Endodermal cell (in vitro differentiated cells): ENCODE measurements at regions not wholly inside any gene's neighbourhood (a gene's known extent, or its start where the extent isn't known, plus 50 kb on each side); places are given as distances from the start of the nearest gene placed in this dataset.
"Not testable (repeated sequence)": the region's sequence is repeated elsewhere in the genome, so short reads cannot be mapped to it uniquely, and the experiment has no call there.

Source experiments
- DNase-seq: peaks from one replicate; pipeline ENCODE4 v3.0.0-alpha.2; 2017
- H3K27ac ChIP-seq: 2 replicates; pipeline ENCODE4 v1.5.1; 2013; ENCODE audit warnings: mild to moderate bottlenecking, low read depth, low read length, moderate library complexity
- H3K27me3 ChIP-seq: 2 replicates; pipeline ENCODE4 v1.6.1; 2013; ENCODE audit warnings: mild to moderate bottlenecking, low read length, moderate library complexity; ENCODE audit not compliant: insufficient read depth, control insufficient read depth, poor library complexity, severe bottlenecking
- H3K36me3 ChIP-seq: 2 replicates; pipeline ENCODE4 v1.7.0; 2013; ENCODE audit warnings: mild to moderate bottlenecking, low read length, moderate library complexity; ENCODE audit not compliant: control insufficient read depth, insufficient read depth
- H3K4me1 ChIP-seq: one replicate; pipeline ENCODE4 v1.7.0; 2013; ENCODE audit warnings: low read length; ENCODE audit not compliant: control insufficient read depth, insufficient read depth
- H3K4me3 ChIP-seq: 2 replicates; pipeline ENCODE4 v1.5.1; 2013; ENCODE audit warnings: mild to moderate bottlenecking, low read length, moderate library complexity
- H3K9ac ChIP-seq: 2 replicates; pipeline ENCODE4 v1.6.1; 2013; ENCODE audit warnings: mild to moderate bottlenecking, low read length, moderate library complexity; ENCODE audit not compliant: poor library complexity, severe bottlenecking; ENCODE audit errors: extremely low read depth
- H3K9me3 ChIP-seq: 2 replicates; pipeline ENCODE4 v1.6.1; 2013; ENCODE audit warnings: mild to moderate bottlenecking, low read length, moderate library complexity; ENCODE audit not compliant: control insufficient read depth
- H3K27ac Mint-ChIP-seq: 2 replicates; pipeline ENCODE4 v1.8.0; 2020; ENCODE audit warnings: mixed read lengths
- H3K27me3 Mint-ChIP-seq: 2 replicates; pipeline ENCODE4 v1.8.0; 2021; ENCODE audit warnings: mild to moderate bottlenecking, mixed read lengths; ENCODE audit not compliant: insufficient read depth
- H3K36me3 Mint-ChIP-seq: 2 replicates; pipeline ENCODE4 v1.8.0; 2020; ENCODE audit warnings: low read depth, mixed read lengths
- H3K4me1 Mint-ChIP-seq: 2 replicates; pipeline ENCODE4 v1.8.0; 2020; ENCODE audit warnings: mixed read lengths
- H3K4me3 Mint-ChIP-seq: 2 replicates; pipeline ENCODE4 v1.8.0; 2020; ENCODE audit warnings: mild to moderate bottlenecking, moderate library complexity, mixed read lengths
- H3K9me3 Mint-ChIP-seq: 2 replicates; pipeline ENCODE4 v1.8.0; 2020; ENCODE audit warnings: mild to moderate bottlenecking, mixed read lengths
- WGBS, 2 experiments: methylation state at CpG; one replicate each; pipeline versions ENCODE4 v1.1.5 to v1.1.7; 2013; ENCODE audit warnings: missing lambda C conversion rate in 2 of 2, mixed read lengths in 1 of 2; ENCODE audit not compliant: insufficient coverage in 1 of 2, insufficient read length in 1 of 2; 5-methylcytosine and 5-hydroxymethylcytosine counted together
- TF ChIP-seq, protein P1 (sequence below): fragments of 200-600 bp; sonication (generic); conservative IDR thresholded peaks from 2 replicates; pipeline ENCODE4 v1.5.0; 2021; ENCODE audit warnings: antibody characterized with exemption, mild to moderate bottlenecking

DNA sequence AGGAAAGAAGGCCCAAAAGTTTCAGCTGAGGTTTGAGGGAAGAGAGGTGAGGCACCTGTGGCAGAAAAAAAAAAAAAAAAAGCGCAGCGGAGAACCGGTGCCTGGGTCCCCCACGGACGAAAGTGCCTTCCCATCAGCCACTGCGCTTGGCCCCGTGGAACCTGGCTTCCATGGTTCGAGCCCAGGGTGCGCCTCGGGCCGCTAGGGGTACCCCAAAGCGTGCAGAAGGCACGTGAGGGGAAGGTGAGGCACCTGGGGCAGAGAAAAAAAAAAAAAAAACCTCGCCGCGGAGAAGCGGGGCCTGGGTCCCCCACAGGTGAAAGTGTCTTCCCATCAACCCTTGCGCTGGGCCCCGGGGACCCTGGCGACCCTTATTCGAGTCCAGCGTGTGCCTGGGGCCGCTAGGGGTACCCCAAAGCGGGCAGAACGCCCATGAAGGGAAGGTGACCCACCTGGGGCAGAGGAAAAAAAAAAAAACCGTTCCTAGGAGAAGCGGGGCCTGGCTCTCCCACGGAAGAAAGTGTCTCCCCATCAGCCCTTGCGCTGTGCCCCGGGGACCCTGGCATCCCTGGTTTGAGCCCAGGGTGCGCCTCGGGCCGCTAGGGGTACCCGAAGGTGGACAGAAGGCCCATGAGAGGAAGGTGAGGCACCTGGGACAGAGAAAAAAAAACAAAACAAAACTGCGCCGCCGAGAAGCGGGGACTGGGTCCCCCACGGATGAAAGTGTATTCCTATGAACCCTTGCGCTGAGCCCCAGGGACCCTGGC lies 228.6 kb downstream of the CCDC74A start:
- no peak overlapping the region for H3K27ac ChIP-seq
- Mint-ChIP-seq H3K4me1 (no peaks in the 10 kb centered on the region), H3K4me3 (no peak overlapping the region), H3K9me3 (peaks cover 9% of the 10 kb centered on the region), H3K27ac (no peak overlapping the region), H3K27me3 (no peaks in the 10 kb centered on the region), H3K36me3 (no peaks in the 10 kb centered on the region)
- H3K36me3 ChIP-seq: no peaks in the 10 kb centered on the region
- no peaks in the 10 kb centered on the region for H3K9me3 ChIP-seq
- no peak for DNase-seq
- TF ChIP-seq, protein P1, sequence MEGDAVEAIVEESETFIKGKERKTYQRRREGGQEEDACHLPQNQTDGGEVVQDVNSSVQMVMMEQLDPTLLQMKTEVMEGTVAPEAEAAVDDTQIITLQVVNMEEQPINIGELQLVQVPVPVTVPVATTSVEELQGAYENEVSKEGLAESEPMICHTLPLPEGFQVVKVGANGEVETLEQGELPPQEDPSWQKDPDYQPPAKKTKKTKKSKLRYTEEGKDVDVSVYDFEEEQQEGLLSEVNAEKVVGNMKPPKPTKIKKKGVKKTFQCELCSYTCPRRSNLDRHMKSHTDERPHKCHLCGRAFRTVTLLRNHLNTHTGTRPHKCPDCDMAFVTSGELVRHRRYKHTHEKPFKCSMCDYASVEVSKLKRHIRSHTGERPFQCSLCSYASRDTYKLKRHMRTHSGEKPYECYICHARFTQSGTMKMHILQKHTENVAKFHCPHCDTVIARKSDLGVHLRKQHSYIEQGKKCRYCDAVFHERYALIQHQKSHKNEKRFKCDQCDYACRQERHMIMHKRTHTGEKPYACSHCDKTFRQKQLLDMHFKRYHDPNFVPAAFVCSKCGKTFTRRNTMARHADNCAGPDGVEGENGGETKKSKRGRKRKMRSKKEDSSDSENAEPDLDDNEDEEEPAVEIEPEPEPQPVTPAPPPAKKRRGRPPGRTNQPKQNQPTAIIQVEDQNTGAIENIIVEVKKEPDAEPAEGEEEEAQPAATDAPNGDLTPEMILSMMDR: no peak
- H3K9ac ChIP-seq: no peak overlapping the region
- H3K4me3 ChIP-seq: no peak overlapping the region
- no peaks in the 10 kb centered on the region for H3K27me3 ChIP-seq
- H3K4me1 ChIP-seq: no peaks in the 10 kb centered on the region
- WGBS, 2 experiments: 92 to 94% methylated on average over 17 to 40 of the region's 40 CpGs

DNA sequence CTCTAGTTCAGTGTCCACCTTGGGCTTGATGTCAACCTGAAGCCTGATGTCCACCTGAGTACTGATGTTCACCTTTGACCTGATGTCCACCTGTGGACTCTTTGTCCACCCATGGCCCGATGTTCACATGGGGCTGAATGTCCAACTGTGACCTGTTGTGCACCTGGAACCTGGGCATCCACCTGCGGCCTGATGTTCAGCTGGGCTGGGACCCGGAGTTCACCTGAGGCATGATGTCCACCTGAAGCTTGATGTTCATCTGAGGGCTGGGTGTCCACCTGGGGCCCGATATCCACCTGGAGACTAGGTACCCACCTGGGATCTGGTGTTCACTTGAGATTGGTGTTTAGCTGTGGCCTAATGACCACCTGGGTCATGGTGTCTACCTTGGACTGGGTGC lies 231.3 kb downstream of the CCDC74A start:
- H3K9ac ChIP-seq, H3K36me3 ChIP-seq, H3K4me3 ChIP-seq, DNase-seq, H3K9me3 Mint-ChIP-seq, H3K9me3 ChIP-seq, H3K36me3 Mint-ChIP-seq, H3K4me1 ChIP-seq, H3K4me3 Mint-ChIP-seq, H3K27ac ChIP-seq, H3K27me3 ChIP-seq, H3K4me1 Mint-ChIP-seq, H3K27ac Mint-ChIP-seq, H3K27me3 Mint-ChIP-seq: not testable (repeated sequence)
- 90 to 100% methylated on average over 3 to 4 of the region's 4 CpGs for WGBS, 2 experiments

DNA sequence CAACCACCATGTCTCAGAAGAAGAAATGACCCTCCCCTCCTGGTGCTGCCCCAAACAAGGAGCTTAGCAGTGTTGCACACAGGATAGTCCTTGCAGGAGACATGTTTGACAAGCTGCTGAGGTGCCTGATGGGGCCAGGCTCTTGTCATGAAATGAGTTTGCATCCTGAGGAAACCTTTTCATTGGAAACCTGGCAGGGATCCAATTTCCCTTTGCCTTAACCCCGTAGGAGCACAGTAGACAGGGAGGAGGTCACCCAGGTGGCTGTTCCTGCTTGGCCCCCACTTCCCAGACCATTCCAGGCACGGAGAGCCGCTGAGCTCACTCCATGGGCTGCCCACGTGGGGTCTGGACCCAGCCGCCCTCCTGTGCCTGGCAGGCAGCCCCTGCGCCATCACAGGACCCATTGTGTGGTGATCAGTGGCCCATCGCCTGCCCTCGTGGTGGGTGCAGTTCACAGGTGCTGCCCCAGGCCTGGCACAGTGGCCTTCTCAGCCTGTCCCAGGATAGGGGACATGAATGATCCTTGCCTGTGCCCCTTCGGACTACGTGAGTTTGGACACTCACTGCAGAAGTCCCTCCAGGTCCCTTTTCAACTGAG lies 247.4 kb downstream of the CCDC74A start:
- H3K27me3 Mint-ChIP-seq, H3K4me3 Mint-ChIP-seq, H3K36me3 ChIP-seq, H3K27ac Mint-ChIP-seq, DNase-seq, H3K27ac ChIP-seq, H3K4me3 ChIP-seq, H3K9me3 ChIP-seq, H3K4me1 ChIP-seq, H3K27me3 ChIP-seq, H3K9me3 Mint-ChIP-seq, H3K9ac ChIP-seq, H3K36me3 Mint-ChIP-seq, H3K4me1 Mint-ChIP-seq: not testable (repeated sequence)
- 71 to 85% methylated on average over 1 to 8 of the region's 10 CpGs for WGBS, 2 experiments

DNA sequence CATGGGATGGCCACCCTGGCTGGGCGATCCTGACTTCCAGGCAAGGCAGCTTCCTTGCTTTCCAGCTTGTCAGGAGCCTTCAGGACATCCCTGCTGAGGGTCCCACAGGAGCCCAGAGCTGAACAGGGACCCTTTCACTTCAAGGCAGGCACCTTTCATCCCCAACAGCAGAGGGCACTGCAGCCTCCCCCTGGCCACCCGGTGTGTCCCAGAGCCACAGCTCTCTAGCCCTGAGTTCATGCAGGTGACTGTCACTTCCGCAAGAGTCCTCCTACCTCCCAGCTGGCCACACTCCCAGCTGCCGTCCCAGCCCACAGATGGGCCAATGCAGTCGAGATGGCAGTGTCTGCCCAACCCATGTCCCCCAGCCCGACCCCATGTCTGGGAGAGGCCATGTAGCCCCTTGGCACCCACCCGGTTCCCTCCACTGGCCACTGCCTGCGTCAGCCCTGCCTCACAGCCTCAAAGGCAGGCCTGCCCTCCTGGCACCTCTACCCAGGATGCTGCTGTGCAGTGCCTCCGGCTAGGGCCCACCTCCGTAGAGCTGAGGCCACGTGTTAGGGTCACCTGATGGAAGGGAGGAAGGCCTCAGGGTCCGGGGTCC lies 248.3 kb downstream of the CCDC74A start:
- not testable (repeated sequence) for H3K27ac Mint-ChIP-seq, H3K4me3 Mint-ChIP-seq, H3K9me3 ChIP-seq, H3K9ac ChIP-seq, H3K36me3 Mint-ChIP-seq, H3K27me3 Mint-ChIP-seq, H3K27ac ChIP-seq, H3K27me3 ChIP-seq, H3K4me1 Mint-ChIP-seq, H3K4me1 ChIP-seq, H3K4me3 ChIP-seq, H3K36me3 ChIP-seq, H3K9me3 Mint-ChIP-seq
- 86 to 90% methylated on average over 2 to 8 of the region's 12 CpGs for WGBS, 2 experiments
- TF ChIP-seq, protein P1: peak; percentile 65
- DNase-seq: peak; percentile 63

DNA sequence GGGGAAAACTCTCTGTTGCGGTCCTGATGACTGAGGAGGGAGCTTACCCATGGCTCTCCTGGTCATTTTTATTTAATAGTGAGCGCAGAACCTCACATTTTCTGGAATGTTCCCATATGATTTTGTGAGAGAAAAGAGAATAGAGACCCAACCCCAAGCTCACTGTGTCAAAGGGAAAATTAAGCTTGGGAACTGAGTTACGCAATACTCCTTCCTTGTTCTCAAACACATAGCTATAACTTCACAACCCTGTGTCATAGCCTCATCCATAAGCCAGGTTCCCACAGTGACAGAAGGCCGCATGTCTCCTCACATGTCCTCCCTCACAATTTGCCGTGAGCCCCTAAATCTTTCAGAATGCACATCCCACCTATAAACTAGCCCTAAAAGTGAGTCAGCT lies 252.8 kb downstream of the CCDC74A start:
- H3K9ac ChIP-seq, H3K4me1 Mint-ChIP-seq, H3K27ac ChIP-seq, H3K4me3 Mint-ChIP-seq, H3K9me3 ChIP-seq, H3K27me3 Mint-ChIP-seq, H3K4me1 ChIP-seq, H3K9me3 Mint-ChIP-seq, H3K36me3 ChIP-seq, H3K36me3 Mint-ChIP-seq, H3K27me3 ChIP-seq, DNase-seq, H3K27ac Mint-ChIP-seq, H3K4me3 ChIP-seq: not testable (repeated sequence)
- WGBS, 2 experiments: 91 to 100% methylated on average over 1 to 5 of the region's 5 CpGs
